Stimulated activated CD4-positive, alpha-beta T cell treated with anti-CD3 and anti-CD28 coated beads, Interleukin-12 subunit alpha, Interleukin-12 subunit beta, amount 100 ng/mL, for 24 hours (primary cell): ENCODE measurements at regions not wholly inside any gene's neighbourhood (a gene's known extent, or its start where the extent isn't known, plus 50 kb on each side); places are given as distances from the start of the nearest gene placed in this dataset.

Source experiments
- DNase-seq, 2 experiments: peaks; one replicate each; pipeline ENCODE4 v3.0.0-alpha.2; 2020; ENCODE audit warnings: low read depth in 2 of 2

DNA sequence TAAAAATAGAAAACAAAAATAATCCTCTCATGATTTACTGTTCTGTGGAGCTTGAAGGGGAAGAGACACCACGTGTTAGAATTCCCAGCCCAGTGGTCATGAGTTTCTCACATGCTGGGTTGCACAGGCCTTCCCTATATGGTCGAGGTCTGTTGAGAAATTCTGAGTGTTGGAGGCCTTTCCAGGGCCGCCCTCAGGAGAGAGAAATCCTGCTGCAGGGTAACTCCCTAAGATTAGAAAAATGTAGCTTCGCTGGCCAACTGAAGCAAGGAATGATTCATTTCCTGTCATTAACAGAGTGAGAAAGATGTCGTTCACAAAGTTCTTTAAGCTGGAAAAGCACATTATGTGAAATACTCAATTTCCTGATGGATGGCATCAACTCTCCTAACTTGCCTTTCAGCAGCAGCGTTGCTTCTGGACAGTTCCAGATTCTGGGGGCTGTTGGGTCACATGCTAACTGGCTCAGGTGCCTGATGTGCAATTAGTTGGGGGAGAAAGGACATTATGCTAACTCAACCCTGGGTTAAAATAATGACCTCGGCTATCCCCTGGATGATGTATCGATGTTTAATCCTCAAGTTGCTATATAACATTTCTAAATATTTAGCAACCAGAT, 104.8 kb upstream of the CD180 start:
- DNase-seq = no peak

GRCh38 chr5:67300326-67300725, 103.7 kb upstream of the CD180 start:
- DNase-seq = no peak

DNA sequence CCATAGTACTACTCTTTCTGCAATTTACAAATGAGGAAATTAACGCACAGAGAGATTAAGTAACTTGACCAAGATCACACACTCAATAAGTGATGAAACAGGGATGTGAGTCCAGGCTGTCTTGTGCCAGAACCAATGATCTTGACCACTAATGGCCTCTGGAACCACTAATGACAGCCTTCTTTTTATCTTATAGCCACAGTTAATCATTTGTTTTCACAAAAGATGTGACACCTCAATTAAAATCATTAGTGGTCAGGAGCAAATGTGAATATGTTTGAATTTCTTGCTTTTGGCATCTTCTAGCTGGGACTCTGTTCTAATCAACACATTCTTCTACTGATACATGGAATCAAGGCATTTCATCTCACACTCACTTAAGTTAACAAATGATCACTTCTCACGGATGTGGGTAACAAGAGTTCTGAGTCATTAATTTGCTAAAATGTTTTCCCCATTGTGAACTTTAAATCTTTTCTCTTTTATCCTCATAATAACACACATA, 102.7 kb upstream of the CD180 start:
- no peak for DNase-seq

GRCh38 chr5:67297802-67298532, 101.4 kb upstream of the CD180 start:
- DNase-seq = no peak

- no peak for DNase-seq
Measured at GRCh38 chr5:67297376-67297775, 100.8 kb upstream of the CD180 start.

- no peak for DNase-seq
Measured at GRCh38 chr5:67294266-67294938, 97.8 kb upstream of the CD180 start.

DNA sequence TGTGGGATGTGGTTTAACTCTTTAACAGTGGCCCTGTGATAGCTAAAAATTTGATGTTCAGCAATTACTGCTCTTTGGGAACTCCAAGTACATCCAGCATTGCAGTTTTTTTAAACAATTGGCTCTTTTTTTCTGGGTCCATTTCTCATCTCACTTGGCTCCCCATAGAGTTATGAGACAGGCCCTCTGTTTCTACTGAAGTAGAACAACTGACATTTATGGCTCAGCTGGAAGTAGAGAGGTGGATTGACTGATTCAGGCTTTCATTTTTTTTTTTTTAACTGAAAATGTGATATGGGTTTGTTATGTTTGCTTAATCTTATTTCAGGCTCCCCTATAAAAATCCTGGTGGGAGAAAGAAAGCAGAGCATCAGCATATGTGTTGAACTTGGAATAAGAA, 96.6 kb upstream of the CD180 start:
- no peak for DNase-seq

GRCh38 chr5:67292201-67292940, 95.8 kb upstream of the CD180 start:
- no peak for DNase-seq

DNA sequence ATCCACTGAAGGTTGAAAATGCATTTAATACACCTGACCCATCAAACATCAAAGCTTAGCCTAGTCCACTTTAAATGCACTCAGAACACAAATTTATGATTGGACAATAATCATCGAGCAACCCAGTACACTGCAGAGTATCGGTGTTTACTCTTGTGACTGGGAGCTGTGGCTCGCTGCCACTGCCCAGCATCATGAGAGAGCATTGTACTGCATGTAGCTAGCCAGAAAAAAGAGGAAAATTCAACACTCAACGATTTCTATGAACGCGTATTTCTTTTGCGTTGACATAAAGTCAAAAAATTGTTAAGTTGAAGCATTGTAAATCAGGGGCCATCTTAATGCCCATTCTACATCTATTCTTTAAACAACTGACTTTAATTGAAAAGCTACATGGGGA, 95.1 kb upstream of the CD180 start:
- no peak for DNase-seq

GRCh38 chr5:67291066-67291465, 94.5 kb upstream of the CD180 start:
- DNase-seq = no peak

GRCh38 chr5:67290655-67291054, 94.1 kb upstream of the CD180 start:
- no peak for DNase-seq

DNA sequence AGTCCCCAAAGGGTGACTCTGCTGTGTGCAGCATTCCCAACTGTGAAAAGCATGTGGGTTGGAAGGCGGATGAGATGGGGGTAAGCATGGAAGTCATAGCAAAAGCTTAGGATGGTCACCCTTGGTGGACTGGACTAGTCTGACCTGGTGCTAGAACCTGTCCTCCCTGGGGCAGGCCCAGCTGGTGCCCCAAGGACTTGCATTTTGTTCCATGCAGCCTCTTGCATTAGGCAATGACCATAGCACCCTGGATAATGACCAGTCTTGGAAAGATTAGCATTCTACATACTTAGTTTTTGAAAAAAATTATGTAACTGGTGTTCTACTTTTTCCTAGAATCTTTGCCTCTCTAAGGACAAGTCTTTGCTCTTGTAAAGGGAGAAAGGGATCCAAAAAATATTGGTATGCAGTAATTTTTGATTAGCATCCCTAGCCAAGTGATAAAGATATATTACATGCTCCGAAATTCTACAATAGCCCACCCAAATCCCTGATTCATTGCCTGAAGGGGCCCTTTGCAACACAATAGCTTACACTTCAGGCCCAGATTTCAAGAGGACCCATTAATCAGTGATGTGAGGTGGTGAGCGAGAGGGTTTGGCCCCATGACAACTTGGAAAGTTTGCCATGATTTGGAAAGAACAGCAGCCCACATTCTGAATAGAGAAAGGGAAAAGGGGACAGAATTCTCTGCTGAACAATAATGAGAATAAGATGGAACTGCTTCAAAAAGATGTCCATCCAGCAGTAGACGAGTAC, 93.3 kb upstream of the CD180 start:
- no peak for DNase-seq

GRCh38 chr5:67287510-67288268, 91.1 kb upstream of the CD180 start:
- no peak for DNase-seq

GRCh38 chr5:67286006-67286405, 89.4 kb upstream of the CD180 start:
- DNase-seq = no peak

GRCh38 chr5:67283988-67284487, 87.4 kb upstream of the CD180 start:
- DNase-seq = no peak

- no peak for DNase-seq
Measured at GRCh38 chr5:67283275-67283987, 86.8 kb upstream of the CD180 start.

GRCh38 chr5:67281874-67282273, 85.3 kb upstream of the CD180 start:
- DNase-seq = no peak

- no peak for DNase-seq
Measured at GRCh38 chr5:67273689-67274356, 77.2 kb upstream of the CD180 start.

GRCh38 chr5:67272453-67273130, 76.0 kb upstream of the CD180 start:
- DNase-seq = no peak
